ENCODE measurements at regions not wholly inside any gene's neighbourhood (a gene's known extent, or its start where the extent isn't known, plus 50 kb on each side); places are given as distances from the start of the nearest gene placed in this dataset.

- TF ChIP-seq CTCF (IDR thresholded peaks at IDR 0.05) (no peak), POLR2A (IDR thresholded peaks at IDR 0.05) (no peak)
Measured at GRCh38 chr6:44043479-44044153, 83.6 kb downstream of the MRPL14 start.
